NCI-H2107 treated with DMSO at 0.1 percent for 48 hours (cell line): ENCODE measurements at regions not wholly inside any gene's neighbourhood (a gene's known extent, or its start where the extent isn't known, plus 50 kb on each side); places are given as distances from the start of the nearest gene placed in this dataset.

ENCODE experiments used
- DNase-seq: peaks from one replicate; lab custom pipeline; 2025; ENCODE audit not compliant: unreplicated experiment; lab: John Stamatoyannopoulos, UW

DNA sequence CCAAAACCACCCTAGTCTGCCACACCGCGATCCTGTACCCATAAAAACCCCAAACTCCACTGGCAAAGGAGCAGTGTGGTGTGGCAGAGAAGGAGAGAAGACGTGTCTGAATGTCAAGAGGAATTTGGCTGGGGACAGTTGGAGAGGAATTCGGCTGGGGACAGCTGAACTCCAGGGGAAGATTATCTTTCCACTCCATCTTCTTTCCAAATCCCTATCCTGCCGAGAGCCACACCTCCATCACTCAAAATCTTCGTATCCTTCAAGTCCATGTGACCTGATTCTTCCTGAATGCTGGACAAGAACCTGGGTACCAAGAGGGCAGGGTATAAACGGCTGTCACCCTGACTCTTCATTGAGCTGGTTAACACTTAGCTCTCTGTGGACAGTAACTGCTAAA lies 448.1 kb downstream of the ARHGEF28 start:
- DNase-seq, result no peak

DNA sequence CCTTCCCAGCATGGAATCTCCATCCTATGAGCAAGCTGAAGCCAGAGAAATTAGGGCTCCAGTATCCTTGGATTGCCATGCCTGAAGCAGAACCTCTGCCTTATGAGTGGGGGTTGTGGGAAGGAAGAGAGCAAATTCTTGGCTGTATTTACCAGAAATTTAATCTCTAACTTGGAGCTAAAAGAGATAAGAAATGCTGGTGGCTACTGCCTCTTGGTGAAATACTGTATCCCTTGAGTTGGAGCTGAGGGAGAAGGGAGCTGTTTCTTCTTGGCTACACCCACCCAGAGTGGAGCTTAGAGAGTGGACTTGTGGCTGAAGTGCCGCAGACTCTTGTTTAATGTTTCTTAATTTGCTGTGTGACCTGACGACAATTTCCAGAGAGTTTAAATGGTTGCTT lies 447.3 kb downstream of the ARHGEF28 start:
- DNase-seq, result no peak

DNA sequence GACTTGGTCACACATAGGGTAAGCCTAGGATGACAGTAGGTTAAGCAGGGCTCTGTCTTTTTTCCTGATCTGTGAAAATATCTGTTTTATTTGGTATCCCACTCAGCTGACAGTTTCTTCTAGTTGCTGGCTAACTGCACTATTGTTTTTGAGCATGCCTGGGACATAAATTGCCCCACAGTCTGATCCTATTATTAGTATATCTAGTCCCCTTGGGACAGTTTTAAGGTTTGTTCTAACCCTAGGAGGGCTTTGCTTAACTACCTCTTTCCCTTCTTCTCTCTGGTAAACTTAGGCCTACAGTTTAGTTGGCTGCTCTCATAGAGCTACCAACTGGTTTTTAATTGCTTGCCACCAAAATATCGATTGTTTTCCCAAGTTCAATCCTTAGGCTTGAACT lies 446.6 kb downstream of the ARHGEF28 start:
- no peak for DNase-seq

DNA sequence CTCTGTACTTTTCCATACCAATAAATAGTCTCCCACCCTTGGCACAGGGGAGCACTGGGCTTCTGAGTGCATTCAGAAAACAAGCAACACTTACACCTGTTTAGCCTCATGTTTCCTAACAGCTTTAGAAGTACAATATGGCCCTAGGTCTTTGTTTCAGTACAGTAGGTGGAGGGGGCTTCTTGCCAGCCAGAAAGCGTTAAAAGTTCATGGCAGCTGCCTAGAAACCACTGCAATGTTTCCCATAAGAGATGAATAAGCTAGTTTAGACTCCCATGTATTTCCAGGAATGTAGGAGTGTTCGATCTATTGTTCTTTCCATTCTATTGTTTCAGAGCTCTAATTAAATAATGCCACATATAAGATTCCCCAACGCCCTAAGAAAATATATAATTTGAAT lies 444.8 kb downstream of the ARHGEF28 start:
- DNase-seq, result no peak

DNA sequence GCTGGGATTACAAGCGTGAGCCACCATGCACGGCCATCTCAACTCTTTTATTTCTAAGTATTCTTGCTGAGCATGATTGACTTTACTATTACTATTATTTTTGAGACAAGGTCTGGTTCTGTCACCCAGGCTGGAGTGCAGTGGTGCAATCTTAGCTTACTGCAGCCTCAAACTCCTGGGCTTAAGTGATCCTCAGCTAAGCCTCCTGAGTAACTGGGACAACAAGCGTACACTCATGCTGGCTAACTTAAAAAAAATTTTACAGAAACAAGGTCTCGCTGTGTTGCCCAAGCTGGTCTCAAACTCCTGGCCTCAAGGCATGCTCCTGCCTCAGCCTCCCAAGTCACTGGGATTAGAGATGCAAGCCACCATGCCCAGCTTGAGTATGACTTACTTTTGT lies 443.7 kb downstream of the ARHGEF28 start:
- DNase-seq, result no peak

DNA sequence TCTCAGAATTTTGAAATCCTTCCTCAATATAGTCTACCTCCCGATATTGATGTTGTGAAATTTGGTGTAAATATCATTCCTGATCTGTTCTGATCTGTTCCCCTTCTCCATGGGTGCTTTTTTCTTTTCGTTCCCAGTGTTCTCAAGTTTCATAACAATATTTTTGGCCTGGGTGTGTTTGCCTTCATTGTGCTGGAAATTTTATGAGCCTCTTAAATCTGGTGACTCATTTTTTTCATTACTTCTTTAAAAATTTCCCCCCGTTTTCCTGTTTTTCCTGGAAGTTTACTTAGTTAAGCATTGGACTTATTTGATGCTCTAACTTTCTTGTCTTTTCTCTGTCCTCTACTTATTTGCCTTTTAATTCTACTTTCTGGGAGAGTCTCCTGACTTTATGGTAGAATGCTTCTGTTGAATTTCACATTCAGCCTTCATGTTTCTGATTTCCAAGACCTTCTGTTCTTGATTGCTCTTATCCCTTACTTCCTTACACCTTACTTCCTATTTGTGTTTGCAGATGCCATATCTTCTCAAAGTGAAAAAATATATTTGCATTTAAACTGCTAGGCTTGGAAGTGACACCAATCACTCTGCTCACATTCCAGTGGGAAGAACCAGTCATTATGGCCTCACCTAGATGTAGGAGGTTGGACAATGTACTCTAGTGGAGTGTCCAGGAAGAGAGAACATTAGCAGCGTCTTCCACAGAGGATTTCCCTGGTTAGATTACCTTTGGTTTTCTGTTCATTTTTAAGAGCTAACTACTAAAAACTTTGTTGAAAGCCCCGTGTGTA lies 441.9 kb downstream of the ARHGEF28 start:
- DNase-seq, result no peak

DNA sequence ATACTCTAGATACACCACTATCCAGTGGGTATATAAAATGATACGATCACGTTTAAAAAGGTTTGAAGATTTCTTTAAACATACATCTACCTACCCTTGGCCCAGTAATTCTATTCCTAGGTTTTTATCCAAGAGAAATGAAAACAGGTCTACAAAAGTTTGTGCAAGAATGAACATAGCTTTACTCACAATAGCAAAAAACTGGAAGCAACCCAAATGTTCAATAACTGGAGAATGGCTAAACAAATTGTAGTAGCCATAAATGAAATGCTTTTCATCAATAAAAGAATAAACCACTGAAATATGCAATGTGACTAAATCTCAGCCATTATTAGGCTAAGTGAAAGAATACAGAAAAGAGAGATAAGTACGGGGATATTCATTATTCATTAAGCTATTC lies 438.9 kb downstream of the ARHGEF28 start:
- DNase-seq, result no peak

DNA sequence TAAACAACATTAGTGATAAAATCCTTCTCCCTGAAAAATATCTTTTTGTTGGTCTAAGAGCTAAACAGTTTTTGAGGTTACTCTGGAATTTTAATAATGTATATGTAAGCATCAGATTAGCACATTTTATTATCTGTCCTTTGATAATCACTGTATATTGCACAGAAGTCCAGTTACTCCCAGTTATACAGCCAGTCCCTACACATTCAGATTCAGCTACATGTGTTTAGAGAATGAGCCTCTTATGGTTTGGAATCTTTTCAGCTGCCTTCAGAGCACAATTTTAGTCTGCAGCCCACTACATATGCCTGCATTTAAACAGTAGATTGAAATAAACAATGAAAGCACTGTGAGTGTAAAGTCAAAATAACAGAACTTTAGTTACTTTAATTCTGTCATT lies 438.2 kb downstream of the ARHGEF28 start:
- DNase-seq, result no peak

DNA sequence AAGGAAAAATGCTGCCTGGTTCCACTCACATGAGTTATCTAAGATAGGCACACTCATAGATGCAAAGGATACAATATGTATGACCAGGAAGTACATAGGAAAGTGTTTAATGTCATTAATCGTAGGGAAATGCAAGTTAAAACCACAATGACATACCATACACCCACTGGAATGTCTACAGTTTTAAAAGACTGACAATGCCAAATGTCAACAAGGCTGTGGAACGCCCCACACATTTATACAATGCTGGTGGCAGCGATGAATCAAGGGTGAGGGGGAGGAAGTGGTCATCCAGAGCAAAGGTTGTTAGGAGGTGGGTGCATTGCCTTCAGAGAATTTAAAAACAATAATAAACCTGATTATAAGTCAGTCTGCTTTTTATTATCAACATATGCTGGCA lies 437.8 kb downstream of the ARHGEF28 start:
- no peak for DNase-seq

DNA sequence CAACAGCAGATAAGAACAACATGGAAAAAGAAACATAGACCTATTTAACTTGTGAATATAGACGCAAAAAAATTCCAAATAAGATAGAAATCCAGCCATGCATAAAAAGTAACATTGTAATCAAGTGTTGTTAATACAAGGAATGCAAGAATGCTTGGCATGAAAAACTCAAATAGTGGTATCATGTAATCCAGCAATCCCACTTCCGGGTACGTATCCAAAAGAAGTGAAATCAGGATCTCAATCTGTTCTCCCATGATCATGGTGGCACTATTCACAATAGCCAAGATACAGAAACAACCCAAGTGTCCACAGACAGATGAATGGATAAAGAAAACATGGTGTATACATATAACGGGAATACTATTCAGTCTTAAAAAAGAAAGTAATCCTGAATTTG lies 437.4 kb downstream of the ARHGEF28 start:
- DNase-seq, result no peak

DNA sequence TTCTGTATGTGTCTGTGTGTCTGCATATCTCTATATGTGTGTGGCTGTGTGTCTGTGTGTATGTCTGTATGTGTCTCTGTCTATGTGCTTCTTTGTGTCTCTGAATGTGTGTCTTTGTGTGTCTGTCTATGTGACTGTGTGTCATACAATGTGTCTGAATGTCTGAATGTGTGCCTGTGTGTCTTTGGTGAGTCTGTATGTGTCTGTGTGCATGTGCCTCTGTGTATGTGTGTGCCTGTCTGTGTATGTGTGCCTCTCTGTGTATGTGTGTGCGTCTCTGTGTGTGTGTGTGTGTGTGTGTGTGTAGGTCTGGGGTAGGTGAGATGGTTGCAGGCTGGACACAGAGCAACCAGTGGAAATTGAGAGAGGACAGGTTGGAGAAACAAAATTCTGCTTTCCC lies 435.3 kb downstream of the ARHGEF28 start:
- no peak for DNase-seq

DNA sequence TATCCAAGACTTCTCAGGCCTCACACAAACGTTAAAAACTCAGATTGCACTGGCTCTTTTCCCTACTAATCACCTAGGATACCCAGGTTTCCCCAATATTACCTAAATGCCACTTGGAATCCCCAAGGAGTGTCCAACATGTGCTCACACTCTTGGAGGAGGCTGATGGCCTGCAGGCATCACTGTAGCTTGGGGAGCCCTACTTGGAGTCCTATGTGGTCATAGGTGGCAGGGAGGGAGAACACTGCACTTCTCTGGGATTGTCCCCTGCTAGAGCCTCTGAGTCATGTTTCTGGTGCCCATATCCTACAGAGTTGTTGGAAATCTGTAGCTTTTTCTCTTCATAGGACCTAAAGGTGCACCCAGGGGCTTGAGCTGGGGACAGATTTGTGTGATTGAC lies 433.7 kb downstream of the ARHGEF28 start:
- DNase-seq, result no peak

DNA sequence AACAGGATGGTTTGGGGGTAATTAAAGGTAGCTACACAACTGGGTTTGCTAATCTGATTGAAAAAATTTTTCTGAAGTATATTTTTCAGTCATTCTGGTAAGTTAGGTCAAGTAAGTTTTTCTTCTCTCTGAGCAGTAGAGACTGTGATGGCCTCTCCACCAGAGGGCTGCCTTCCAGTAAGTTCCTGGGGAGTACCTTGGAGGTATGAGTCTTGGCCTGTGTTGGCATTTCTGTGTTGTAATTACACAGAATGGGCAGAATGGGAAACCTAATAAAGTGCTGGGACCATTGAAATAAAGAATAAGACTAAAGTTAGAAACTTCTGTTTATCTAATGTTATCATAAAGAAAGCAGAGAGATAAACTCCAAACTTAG lies 430.8 kb downstream of the ARHGEF28 start:
- DNase-seq, result no peak

DNA sequence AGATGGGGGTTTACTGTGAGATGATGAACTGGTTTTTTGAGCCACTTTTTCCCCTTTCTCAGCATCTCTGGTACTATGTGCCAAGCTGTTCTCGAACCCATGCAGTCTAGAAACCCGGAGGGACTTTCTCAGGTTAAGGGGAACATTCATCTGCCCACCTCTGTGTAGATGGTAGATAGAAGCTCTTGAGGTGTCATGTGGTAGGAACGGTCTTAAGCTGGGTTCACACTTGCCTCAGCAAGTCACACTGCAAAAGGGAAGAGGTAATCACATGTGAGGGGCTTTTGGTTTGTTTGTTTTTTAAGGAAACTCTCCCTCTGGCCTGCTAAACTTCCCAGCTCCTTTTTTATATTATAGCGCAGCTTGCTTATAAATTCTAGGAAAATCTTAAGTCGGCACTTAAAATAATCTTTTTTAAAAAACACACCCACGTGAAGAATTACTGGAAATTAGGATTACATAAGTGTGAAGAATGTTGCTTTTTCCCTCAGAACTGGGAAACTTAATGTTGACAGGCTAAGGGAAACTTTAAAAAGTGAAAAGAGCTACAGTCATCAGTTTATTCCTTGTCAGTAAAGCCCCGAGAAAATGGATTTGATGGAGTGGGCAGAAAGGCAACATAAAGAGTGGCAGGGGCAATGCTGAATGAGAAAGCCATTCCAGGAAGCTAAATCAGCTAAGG lies 430.3 kb downstream of the ARHGEF28 start:
- DNase-seq, result no peak

DNA sequence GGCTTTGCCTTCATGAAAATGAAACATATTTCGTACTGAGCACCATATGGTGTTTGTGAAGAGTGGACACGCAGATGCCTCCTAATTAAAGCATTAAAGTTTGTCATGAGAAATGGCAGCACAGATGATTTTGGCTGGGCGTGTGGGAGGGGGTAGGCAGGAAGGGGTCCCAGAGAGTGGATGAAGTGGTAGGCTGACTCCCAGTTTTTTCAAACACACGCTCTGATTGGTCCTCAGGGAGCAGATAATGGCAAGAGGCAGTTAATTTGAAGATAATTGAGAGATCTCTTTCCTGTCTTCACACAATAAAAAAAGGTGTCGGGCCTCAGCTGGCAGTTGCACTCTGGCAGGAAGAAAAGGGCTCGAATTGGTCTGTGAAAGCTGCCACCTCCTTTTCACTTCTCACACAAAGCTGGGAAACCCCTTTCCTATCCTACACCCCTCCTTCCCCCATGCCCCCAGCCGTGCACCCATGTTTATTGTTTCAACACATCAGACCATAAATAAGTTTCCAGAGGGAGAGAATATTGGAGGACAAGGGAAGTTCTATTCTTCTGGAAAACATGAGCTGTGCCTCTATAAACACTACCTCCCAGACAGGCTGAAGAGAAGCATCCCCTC lies 429.6 kb downstream of the ARHGEF28 start:
- DNase-seq, result no peak

DNA sequence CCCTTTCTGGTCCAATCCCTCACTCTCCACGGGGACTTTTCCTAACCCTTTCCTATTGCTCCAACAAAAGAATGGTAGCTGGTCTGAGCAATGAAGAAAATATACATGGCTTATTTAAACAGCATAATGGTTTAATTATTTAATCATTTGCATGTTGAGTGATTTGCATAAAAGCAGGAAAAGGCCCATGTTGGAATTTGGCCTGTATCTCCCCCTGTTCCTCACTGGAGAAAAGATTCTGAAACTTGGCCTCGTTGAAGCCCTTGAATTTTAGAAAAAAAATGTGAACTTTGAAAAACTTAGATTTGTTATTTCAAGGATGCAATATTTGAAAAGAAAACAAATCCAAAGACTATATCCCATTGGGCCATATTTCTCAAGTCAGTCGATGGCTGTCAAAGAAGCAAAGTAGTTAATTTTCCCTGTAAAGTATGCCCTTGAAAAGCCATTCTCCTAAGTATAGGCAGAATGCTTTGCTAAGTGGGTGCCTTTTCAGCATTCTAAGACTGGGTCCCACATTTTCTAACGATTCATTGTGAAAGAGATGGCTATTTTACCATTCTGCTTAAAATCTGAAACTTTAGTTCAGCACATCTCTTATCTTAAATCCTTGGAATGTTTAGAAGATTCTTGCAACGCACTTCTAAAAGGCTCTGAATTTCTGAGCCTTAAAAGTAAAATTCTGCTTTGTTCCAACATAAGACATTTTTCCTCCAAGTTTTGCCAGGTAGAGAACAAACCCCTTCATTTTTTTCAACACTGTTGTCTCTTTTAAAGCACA lies 428.8 kb downstream of the ARHGEF28 start:
- no peak for DNase-seq

DNA sequence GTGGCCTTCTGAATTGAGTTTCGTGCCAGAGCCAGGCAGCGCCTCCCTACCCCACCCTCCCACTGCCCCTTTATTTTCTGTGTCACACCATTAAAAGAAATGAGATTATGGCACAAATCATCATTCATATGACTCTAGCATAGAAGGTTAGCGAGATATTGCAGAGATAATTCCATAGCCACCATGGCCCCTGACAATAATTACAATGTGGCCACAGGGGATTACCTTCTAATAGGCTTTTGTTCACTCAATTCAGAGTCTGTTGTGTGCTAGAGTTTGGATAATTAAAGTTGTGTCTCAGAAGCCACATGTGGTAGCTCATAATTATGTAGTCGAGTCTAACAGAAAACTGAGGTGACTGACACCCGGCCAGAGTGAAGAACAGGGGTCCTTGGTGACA lies 428.1 kb downstream of the ARHGEF28 start:
- no peak for DNase-seq

DNA sequence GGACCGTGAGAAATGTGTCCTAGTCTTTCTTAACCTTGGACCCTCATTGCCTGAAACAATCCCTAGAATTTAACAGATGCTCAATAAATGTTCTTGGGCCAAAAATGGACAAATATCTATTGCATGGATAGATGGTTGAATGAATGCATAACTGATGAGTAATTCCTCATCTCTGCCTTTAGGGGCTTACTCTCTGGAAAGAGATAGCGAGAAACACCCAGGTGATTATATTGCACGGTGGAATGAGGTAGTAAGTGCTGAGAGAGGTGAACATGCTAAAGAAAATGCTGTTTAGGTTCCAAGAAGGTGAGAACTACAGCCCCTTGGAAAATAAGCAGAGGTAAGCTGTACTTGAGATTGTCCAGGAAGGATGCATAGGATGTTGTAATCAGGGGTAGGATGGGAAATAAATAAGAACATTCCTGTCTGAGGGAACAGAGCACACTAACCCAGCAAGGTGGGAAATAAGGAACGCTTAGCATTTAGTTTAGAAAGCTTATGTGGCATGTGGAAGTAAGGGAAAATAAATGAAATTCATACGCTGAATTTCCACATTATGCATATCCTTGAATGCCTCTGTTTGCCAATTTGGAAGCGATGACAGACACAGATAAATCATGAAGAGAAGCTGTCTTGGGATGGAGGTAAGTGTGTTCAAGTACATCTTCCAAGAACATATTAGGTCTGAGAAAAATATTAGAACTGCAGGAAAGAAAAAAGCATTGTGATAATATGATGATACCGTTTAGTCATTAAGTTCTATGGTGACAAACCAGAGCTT lies 426.6 kb downstream of the ARHGEF28 start:
- DNase-seq, result no peak

DNA sequence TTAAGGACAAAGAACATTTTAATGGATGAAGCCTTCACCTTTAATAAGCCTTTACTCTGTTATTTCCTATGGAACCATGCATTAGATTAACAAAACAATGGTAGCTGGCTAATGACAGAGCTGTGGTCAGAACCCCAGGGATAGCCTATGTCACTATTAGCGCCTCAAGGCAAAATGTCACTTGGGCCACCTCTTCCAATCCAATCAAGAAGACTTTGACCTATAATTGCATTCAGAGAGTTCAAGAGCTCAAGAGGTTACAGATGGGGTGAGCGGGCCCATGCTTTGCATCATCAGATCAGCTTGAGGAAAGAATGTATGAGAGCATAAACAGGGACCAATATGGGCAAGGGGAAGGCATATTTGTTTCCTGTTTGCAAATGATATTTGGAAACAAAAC lies 425.1 kb downstream of the ARHGEF28 start:
- DNase-seq, result no peak

DNA sequence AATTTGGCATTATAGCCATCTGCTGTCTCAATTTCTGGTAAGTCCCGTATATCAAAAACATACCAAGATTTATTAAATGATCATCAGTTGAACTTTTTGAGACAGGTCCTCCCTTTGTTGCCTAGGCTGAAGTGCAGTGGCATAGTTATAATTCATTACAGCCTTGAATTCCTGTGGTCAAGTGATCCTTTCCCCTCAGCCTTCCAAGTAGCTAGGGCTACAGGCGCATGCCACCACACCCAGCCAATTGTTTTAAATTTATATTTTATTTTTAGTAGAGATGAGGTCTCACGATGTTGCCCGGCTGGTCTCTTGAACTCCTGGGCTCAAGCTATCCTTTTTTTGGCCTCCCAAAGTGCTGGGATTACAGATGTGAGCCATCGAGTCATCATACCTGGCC lies 418.9 kb downstream of the ARHGEF28 start:
- DNase-seq, result no peak

DNA sequence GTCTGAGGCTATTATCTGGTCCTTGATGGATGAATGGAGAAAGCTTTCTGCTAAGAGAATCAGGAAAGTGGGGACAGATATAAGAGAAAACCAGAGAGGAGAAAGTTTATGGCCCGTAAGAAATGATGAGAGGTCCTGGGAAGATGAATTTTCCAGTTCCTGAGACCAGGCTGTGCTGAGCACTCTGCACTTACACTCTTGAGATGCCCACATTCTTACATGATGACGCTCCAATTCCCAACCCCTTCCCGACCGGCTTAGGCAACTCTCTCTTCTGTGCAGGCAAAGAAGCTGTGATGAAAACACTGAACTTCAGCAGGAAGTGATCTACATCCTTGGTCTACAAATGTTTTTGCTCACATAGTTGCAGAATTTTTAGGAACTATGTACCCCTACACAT lies 417.0 kb downstream of the ARHGEF28 start:
- no peak for DNase-seq
